Tongue (tissue), 1 donor: ENCODE measurements at regions not wholly inside any gene's neighbourhood (a gene's known extent, or its start where the extent isn't known, plus 50 kb on each side); places are given as distances from the start of the nearest gene placed in this dataset.
A peak's percentile ranks its signal among the peaks of the same experiment; 100 is the strongest.
"Not testable (repeated sequence)": the region's sequence is repeated elsewhere in the genome, so short reads cannot be mapped to it uniquely, and the experiment has no call there.

Experiments
- DNase-seq: peaks from one replicate; pipeline ENCODE4 v3.0.0-alpha.2; 2015

DNA sequence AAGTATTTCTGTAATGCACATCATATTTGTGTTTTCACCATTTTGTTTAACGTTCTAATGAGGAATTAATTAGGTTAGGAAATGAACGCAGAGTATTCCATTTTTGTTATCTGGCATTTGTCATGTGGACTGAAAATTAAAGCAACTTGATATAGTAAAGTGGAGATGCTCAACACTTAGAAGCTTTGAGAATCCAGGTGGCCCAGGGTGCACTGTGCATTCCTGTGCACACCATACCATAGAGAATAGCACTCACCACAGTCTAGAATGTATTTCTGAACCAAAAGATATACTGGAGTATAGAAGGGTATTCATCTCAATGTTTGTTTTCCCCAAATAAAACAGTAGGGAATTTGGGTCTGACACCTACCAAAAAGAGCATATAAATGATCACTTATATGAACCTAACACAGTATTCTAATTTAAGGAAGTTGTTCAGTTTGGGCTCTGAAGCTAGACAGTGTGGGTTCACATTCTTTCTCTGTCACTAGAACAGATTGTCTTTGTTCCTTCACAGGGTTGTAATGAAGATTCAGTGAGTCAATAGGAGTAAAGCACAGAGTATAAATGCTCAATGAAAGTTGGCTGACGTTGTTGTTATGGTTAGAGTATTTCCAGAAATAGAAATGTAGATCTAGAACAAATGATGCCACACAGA is 125.6 kb upstream of the DMRT1 start:
- DNase-seq: no peak

DNA sequence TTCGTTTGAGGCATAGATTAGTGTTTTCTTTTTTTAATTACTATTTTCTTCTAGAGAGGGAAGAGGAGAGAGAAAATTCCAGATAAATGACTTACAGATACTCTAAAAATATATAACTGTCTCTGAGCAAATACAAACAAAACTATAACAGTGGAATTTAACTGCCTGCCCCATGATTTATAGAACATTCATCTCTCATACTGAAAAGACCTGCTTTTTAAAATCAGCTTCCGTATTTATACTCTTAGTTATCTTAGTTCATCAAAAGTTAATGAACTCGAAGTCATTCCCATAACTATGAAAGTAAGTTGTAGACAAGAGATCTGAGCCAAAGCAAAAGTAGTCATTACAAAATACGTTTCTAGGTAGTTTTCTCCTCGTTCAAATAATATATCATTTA is 123.8 kb upstream of the DMRT1 start:
- DNase-seq: no peak

DNA sequence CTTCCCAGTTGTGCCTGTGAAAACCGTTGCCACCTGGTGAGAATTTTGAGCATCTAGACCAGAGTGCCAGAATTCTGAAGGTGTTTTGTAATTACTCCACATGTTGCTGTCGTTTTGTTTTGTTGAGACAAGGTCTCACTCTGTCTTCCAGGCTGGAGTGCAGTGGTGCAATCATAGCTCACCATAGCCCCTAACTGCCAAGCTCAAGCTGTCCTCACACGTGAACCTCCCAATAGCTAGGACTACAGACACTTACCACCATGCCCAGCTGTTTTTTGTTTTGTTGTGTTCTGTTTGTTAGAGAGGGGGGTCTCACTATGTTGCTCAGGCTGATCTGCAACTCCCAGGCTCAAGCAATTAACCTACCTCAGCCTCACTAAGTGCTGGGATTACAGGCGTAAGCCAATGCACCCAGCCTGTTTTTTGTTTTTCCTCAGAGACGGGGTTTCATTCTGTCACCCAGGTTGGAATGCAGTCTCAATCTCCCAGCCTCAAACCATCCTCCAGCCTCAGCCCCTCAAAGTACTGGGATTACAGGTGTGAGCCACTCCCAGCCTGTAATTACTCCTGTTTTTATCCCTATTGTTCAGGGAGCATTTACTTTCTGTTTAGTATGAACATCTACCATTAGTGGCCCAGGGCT is 121.1 kb upstream of the DMRT1 start:
- DNase-seq: no peak

DNA sequence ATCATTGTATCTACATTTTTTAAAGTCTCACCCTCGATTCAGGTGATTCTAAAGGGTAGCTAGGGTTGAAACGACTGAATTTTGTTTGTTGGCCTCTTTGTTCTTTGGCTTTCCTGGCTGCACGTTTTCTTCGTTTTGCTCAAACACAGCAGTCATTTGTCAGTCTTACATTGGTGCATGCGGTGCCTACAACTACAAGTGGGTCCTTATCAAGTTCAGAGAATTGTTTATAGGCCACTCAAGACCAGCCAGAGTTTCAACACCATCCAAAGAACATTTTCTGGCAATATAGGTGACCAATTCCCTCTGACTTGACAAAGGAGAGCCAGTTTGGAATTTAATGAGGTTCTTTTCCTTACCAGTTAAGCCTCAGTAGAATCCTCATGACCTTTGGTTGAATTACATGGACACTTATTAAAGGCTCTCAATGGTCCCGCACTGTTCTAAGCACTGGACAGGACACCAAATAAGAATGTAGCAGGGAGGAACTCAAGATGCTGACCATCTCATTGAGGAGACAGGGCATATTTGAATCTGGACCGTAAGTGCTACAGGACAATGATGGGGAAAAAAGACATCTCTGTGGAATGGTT is 119.0 kb upstream of the DMRT1 start:
- no peak for DNase-seq

DNA sequence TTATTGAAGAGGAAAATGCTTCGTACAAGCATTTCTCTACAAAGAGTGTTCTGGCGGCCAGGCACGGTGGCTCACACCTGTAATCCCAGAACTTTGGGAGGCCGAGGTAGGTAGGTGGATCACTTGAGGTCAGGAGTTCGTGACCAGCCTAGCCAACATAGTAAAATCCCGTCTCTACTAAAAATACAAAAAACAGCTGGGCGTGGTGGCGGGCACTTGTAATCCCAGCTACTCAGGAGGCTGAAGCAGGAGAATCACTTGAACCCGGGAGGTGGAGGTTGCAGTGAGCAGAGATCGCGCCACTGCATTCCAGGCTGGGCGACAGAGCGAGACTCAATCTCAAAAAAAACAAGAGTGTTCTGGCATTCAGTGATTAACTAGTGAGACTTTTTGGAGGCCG is 117.0 kb upstream of the DMRT1 start:
- not testable (repeated sequence) for DNase-seq

DNA sequence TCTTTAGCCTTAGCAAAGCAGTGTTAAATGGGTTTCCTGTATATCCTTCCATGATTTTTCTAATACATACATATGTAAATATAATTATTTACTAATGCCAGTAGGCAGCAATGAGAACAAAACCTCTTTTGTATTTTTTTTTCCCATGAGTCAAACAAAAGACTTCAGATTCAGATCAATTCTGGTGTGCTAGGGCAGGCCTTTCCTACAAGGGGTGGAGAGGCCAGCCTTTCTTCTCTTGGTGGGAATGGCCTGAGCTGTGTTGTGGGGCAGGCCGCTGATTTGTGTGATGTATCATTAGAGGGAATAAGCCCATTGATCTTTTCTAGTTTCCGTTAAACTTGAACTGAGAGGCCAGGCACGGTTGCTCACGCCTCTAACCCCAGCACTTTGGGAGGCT is 115.5 kb upstream of the DMRT1 start:
- DNase-seq: no peak

DNA sequence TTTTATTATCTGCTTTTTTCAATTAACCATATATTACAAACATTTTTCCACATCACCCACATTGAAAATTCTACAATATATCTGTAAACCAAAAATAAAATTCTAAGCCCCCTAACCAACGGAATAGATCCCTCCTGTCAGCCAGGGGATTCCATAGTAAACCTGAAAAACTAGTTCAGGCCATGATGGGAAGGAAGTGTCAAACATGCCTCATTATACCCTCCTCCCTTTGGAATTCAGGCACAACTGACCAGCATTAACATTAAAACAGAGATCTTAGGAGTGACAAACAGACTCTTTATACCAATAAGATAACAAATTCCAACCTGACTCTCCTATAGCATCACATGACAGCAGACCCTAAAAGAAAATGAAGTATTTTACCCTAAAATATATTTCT is 113.7 kb upstream of the DMRT1 start:
- DNase-seq: no peak

DNA sequence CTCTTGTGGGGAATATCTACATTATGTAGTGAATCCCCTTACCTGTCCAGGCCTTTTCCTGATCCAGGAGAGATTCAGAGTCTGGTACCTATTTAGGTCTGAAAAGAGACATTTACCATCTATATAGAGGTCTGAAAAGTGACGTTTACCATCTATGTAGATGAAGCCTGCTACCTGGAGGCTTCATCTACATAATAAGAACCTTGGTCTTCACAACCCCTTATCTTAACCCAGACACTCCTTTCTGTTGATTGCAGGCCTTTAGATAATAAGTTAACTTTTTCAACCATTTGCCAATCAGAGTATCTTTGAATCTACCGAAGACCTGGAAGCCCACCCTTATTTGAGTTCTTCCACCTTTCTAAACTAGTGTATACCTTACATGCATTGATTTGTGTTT is 113.0 kb upstream of the DMRT1 start:
- DNase-seq: no peak

DNA sequence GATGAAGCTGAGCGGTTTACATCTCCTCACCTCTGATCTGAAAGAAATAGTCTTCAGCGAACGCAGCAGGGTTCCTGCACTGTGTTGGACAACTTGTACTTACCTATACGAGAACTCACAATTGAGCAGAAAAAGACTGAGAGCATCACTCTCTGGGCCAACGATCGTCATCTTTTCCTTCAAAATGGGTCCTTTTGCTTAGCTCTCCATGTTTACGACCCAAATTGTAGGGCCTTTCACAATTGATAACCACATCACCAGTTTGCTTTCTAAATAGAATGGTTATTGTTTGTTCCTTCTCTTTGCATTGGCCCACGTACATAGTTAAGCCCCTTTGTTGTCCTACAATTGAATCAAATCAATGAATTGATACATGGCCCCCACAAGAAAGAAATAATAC is 110.0 kb upstream of the DMRT1 start:
- DNase-seq: no peak

DNA sequence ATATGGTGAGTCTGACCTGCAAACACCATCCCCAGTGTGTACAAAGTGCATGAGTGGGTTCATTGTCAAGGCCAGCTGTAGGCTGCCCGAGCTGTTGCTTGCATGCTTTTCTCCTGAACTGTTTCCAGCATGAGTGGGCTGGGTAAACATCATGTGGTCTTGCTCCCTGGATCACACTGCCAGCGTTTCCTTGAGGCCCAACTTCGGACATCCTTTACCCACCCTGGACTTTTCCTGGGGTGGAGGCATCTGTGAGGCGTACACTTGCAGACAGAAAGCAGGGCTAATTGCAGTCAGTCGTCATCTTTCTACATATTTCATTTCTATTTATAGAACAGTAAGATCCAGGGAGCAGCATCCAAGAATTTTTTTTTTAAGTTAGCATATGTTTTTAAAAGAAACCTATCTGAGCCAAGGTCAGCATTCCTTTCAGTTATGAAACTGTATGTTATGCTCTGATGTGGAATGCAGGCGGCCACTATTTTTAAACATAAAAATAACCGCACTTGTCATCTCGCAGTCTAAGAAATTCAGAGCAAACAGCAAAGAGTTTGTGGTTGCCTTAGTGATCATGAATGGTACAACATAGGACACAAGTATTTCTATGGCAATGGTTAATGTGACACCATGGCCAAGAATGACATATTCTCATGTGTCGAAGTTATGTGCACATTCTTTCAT is 106.5 kb upstream of the DMRT1 start:
- peak; percentile 88 for DNase-seq

DNA sequence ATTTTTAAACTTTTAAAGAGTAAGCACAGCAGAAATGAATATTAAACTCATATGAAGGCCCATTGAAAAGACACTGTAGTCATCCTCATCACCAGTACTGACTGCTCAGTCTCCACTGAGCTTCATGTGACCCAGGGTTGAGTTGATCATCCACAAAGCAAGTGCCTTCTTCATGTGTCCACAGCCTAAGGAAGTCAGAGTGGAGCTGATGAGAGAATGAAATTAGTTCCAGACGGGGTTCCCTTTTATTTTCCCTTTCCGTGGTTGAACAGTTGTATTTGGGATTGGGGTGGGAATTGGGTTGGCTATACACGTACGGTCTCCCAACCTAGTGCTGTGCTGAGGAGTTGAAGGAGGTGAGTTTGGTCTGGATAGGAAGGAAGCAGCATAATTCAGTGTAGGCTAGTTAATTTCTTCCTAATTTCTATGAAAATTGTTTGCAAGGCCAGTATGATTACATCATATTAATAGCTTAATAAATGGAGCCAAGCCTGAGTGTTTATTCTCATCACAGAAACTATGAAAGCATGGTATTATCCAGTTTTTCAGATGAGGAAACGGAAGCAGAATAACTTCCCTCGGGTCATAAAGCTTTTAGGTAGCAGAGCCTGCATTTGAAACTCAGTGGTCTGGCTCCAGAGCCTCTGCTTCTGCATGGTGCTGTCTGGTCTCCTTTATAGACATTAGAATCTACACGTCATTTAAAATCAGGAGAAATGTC is 103.9 kb upstream of the DMRT1 start:
- no peak for DNase-seq

DNA sequence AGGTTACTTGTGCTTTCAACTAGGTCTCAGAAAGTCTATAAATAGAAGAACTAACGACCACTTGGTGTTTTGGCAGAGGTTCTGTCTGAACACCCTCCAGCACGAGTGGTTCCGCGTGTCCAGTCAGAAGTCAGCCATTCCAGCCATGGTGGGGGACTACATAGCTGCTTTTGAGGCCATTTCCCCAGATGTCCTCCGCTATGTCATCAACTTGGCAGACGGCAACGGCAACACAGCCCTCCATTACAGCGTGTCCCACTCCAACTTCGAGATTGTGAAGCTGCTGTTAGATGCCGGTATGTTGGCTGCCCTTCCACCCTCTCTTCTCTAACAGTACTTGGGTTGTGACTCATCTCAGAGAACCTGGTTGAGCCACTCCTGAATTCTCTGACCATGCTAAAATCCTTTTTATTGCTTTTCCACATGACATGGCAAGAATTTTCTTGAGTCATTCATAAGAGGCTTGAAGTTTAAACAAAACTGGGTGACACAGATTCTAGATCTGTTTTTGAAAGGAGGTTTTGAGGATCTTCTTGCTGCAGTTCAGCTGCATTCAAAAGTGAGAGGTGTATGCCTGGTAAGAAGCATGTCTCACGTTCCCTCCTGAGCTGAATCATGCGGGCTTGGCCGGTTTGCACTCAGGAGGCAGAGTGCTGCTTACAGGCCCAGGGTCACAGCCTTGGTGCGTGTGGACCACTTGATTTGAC is 103.1 kb upstream of the DMRT1 start:
- DNase-seq: peak; percentile 53

DNA sequence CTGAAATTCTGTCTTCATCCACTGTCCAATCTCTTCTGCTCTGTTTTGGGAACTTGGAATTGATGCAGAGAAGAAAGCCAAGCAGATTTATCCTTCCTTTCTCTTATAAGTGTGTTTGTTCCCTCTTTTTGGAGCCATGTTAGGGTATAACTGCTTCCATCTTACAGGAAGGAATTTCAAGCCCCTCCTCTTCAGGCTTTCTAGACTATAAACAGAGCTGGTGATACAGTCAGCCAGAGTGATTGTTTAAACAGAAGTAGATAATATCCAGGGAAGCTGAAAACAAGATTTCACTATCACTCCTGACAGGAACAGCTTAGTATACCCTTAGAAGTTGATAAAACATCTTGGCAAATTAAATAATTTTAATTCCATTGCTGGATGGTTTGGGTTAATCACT is 102.1 kb upstream of the DMRT1 start:
- no peak for DNase-seq

DNA sequence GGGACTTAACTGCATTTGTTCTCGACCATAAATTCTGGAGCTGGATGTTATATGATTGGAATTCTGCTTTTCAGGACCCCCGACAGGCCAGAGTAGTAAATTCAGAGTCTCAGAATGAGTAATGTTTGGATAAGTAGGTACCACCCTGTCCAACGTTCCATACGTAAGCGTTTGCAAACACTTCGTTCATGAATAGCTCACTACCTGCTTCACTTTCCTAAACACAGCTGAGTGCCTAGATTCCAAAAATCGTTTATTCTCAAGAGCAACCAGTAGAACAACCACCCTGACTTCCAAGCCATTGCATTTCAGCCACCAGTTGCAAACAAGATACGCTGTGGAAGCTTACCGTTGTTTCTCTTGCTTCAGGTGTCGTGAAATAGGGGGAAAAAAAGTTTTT is 101.3 kb upstream of the DMRT1 start:
- no peak for DNase-seq

DNA sequence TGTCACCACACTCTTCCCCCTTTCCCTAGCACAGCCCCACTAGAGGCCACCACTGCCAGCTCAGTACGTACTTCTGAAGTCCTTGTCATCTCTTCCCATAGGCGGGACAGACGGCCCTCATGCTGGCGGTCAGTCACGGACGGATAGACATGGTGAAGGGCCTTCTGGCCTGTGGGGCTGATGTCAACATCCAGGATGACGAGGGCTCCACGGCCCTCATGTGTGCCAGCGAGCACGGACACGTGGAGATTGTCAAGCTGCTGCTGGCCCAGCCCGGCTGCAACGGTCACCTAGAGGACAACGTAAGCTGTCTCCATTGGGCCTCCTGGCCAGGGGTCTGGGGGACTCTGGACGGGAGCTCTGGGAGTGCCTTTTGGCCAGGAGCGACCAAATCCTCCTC is 99.4 kb upstream of the DMRT1 start:
- DNase-seq: no peak

DNA sequence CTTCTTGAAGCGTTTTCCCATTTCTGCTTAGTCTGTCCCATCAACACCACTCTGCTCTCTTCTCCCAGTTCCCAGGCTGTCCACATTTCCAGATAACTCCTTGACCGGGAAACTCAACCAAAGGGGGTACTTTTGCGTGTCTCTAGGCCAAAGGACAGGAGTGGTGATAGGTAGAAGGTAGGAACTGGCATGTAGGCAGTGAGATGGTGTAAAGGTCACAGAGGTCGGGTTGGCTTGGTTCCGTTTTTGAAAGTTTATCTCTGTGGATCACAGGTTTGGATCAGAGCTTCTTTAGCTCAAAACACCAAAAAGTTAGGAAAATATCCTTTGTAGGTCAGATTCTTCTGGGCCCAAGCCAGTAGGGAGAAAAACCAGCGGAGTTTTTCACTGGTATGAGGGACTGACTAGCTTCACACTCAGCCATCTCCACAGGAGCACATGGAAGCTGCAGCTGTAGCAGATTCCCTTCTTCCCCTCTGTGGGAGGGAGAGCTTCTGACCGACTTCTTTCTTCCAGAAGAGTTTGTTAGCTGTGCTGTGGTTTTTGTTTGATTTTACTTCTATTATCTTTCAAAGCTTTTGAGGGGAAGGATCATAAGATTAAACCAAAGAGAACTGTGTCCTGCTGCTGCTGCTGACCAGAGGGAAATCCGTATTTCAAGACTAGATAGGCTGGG is 98.4 kb upstream of the DMRT1 start:
- no peak for DNase-seq

DNA sequence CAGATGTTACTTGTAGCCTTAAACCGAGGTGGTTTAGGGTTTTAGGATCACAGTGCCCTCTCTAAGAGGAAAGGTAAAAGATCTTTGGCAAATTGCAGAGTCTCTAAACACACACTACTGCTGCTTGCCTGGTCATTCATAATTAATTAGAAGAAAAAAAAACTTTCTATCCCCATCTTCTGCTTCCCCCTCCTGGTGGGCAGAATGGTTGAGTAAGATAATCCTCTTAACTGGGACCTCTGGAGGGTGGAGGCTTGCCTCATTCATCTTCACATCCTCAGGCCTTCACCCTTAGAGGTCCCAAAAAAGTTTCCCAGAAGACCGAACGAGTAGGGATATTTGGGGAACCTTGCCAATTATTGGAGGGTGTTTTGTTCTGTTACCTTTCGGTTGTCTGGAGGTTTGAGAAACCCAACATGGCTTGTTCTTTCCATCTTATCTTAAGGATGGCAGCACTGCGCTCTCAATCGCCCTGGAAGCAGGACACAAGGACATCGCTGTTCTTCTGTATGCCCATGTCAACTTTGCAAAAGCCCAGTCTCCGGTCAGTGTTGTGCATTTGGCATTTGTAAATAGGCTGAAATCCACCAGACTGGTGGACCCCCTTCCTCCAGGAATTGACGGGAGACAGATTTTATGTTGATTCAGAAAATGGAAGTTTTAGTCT is 97.3 kb upstream of the DMRT1 start:
- no peak for DNase-seq

DNA sequence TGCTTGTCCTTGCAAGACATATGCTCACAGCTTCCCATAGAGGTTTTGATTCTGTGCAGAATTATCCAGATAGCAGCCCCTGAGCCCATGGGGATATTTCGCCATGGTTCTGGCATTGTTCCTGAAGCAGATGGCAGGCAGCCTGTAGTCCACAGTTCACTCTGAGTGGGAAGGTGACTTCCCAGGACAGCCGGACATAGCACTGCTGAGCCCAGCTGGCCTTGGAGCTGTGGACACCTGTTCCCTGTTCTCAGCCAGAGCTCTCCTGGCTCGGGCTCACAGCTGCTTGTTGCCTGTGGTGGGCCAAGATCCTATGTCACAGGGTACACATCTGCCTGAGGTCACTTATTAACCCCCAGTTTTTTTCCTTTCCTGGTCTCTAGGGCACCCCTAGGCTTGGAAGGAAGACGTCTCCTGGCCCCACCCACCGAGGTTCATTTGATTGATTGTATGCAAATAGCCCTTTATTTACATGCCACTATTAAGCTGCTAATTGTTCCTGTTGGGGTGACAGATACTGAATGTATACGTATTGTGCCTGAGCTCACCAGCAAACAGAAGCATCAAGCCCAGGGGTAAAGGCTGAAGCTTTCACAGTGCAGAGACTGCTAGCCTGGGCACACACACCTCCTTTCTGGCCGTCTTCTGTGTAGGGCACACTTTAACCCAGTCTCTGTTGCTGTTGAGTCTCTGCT is 96.6 kb upstream of the DMRT1 start:
- peak; percentile 96 for DNase-seq

DNA sequence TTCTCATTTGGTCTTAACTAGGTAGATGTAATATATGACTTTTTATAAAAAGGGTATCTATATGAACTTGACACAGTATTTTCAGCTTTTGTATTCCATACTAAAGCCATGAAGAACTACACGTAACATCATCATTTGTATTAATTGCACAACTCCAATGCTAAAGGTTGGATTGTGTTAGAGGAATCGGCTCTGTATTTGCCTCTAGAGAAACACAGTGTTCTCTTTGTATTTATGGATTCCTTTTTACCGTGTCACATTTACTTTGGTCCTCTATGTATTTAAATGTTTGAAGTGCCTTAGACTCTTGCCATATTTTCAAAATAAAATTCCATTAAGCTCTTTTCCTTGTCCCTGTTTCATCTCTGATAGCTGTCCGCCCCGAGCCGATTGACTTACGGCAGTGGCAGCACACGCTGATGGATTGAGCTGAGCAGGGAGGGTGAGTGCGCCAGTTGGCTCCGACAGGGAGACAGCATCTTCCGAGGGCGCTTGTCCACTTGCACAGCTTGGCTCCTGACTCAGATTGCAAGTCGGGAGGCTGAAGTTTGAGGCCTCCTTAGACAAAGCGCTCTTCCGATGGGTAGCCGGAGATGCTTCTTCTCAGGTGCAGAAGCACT is 95.6 kb upstream of the DMRT1 start:
- DNase-seq: peak; percentile 43
